ENCODE measurements at regions not wholly inside any gene's neighbourhood (a gene's known extent, or its start where the extent isn't known, plus 50 kb on each side); places are given as distances from the start of the nearest gene placed in this dataset.

- TF ChIP-seq CTCF (IDR thresholded peaks at IDR 0.05; ENCODE audit: low read length) (no peak), EZH2 (optimal IDR thresholded peaks at IDR 0.05; ENCODE audit: low read depth, low read length) (no peak)
Observed at GRCh38 chr7:13829231-13829630, 160.2 kb downstream of the ETV1 start.
